NCI-H2196 (cell line): ENCODE measurements at regions not wholly inside any gene's neighbourhood (a gene's known extent, or its start where the extent isn't known, plus 50 kb on each side); places are given as distances from the start of the nearest gene placed in this dataset.

Experiments used
- DNase-seq: peaks from one replicate; lab custom pipeline; 2025; ENCODE audit not compliant: unreplicated experiment; lab: John Stamatoyannopoulos, UW

DNA sequence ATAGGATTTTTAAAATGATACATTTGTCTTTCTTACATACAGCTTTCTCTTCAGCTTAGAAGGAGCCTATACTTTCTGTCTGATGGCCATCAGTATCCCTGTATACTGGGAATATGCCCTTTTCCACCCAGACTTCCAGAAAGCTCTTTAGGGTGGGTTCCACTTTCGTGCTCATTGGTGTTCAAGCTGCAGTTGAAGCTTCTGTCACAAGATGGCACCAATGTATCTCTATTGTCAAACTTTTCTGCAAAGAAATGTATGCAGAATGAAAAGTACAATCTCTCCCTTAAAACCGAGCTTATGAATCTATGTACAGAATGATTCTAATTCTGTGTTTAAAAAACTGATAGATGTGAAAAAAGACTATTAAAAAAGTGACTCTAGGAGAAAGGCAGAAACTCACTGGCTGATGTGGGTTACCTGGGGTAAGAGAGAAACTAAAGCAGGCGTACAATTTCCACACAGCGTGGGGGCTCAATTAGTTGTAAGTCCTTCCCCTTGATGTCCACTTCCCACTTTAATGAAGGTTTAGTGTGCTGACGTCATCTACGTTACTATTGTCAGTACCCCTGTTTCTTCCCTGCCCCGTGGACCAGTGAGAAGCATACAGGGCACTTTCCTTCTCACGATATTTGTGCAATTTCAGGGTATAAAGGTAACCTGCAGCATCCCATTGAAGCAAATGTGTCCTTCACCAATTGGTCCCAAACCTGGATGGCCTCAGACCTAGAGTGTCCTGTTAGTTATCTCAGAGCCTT, 57.3 kb upstream of the TCEAL2 start:
- DNase-seq = peak; percentile 22

DNA sequence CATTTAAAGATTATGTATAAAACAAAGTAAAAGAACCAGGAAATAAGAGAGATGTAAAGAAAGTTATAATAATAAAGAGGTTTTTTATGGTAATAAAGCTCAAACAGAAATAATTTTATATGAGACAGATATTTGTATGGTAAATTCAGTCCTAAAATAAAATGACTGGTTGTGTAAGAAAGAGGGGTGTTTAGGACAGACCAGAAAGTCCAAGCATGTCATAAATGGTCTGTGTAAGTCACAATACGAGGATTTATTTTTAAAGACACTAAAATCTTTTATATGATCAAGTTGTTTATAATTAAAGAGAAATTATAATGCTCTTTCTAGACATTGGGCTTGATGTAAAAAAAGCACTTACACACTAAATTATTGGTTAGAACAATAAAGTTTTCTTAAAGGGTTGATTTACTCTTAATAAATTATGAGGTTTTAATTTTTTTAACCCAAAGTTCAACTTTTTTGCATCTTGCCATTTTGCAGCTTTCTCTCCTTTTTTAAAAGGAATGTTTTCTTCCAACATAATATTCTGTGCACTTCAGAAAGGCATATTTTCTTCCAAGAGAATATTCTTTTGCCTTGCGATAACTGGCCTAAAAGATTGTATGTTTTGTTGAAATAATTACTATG, 61.9 kb upstream of the TCEAL2 start:
- DNase-seq = no peak

DNA sequence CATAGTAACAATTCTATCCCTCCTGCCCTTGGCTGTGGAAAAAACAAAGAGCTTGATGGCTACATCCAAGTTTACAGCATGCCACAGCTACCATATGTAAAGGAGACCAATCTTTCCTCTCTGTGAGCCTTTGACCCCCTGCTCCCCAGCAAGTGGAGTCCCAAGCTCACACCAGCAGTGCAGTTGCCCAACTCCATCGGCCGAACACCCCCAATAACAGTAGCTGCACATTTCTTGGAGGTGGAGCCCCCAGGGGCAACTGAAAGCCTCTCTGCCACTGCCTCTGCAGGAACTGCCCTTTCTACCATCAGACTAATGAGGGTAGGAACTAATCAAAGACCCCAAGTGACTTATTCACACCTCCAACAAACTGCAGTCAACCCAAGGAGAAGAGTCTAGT, 81.0 kb upstream of the TCEAL2 start:
- no peak for DNase-seq

DNA sequence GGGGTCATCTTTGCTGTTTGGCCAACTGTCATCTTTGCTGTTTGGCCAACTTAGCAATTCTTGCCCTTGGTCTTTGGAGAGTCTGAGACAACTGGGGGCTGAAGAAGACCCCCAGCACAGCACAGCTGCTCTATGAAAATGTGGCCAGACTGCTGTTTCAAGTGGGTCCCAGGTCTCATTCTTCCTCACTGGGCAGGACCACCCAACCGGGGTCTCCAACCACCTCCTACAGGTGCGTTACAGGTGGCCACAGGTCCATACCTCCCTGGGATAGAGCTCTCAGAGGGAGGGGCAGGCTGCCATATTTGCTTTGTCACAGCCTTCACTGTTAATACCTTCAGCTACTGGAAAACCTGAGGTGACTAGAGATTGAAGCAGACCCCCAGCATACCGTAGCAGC, 82.1 kb upstream of the TCEAL2 start:
- no peak for DNase-seq

DNA sequence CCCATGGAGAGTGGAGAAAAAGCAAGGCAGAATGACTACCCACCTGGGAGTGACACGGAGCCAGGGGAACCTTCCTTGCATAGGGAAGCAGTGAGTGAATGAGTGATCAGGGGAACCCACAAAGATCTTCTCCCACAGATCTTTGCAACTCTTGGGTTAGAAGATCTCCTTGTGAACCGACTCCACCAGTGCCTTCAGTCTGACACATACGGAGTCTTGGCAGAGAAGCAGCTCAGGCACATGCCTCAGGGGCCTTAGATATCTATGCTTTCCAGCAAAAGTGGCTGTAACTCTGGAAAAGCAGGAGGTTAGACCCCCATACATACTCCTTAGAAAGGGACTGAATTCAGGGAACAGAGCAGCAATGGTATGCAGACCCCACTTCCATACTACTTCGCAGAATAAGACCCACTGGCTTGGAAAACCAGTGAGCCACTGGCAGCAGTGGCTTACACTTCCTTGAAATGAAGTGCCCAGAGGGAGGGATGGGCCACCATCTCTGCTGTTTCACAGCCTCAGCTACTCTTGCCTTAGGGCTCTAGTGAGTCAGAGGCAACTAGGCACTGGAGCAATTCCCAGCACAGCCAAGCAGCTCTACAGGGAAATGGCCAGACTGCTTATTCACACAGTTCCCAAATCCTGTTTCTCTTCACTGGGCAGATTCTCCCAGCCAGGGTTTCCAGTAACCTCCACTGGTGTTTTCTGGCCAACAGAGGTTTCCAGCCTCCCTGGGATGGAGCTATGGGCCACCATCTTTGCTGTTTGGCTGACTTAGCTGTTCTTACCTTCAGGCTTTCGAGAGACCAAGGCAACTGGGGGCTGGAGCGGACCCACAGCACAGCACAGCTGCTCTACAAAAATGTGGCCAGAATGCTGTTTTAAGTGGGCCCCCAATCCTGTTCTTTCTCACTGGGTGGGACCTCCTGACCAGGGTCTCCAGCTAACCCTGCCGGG, 82.8 kb upstream of the TCEAL2 start:
- no peak for DNase-seq

DNA sequence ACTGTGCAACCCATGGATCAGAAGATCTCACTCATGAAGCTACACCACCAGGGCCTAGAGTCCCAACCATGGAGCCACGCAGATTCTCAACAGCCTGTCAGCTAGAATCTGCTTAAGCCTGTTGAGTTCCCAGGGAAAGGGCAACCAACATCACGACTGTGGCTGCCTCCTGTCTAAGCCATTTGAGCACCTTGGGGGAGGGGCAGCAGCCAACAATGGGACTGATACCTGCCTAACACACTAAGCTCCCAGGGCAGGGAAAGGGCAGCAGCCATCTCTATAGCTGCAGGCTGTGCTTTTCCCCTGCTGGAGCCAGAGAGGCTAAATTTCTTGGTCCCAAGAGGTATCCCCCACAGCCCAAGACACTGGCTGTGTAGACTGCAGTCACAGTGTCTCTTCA, 96.5 kb upstream of the TCEAL2 start:
- no peak for DNase-seq

DNA sequence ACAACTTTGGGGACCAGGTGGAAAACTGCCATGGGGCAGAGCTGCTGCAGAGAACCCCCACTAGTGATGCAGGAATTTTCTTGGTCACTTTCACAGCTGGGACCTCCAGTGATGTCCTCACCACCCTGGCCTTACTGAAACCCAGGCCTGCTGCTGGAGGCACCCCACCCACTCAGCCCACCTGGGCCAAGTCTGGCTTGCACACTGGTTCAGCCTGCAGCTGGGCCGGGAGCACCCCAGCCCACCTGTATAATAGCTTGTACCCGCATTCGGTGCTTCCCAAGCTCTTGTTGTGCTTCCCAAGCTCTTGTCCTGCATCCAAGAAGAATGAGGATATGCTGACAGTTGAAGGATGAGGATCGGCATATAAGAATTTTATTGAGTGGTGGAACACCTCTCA, 86.4 kb upstream of the ZMAT1 start:
- DNase-seq = no peak

DNA sequence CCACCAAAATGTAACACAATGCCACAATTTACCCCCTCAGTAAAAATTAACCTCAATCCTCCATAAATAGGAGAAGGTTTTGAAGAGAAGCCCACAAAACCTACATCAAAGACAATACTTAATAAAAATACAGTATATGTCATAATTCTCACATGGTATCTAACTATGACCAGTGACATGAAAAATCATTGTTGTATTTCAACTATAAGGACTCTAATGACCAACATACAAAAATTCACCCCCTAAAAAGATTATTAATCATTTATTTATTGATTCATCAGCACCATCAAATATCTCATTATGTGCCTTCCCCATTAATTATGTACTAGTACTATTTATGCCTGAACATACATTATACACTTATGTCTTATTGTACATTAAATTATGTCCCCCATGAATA, 77.1 kb upstream of the ZMAT1 start:
- no peak for DNase-seq

DNA sequence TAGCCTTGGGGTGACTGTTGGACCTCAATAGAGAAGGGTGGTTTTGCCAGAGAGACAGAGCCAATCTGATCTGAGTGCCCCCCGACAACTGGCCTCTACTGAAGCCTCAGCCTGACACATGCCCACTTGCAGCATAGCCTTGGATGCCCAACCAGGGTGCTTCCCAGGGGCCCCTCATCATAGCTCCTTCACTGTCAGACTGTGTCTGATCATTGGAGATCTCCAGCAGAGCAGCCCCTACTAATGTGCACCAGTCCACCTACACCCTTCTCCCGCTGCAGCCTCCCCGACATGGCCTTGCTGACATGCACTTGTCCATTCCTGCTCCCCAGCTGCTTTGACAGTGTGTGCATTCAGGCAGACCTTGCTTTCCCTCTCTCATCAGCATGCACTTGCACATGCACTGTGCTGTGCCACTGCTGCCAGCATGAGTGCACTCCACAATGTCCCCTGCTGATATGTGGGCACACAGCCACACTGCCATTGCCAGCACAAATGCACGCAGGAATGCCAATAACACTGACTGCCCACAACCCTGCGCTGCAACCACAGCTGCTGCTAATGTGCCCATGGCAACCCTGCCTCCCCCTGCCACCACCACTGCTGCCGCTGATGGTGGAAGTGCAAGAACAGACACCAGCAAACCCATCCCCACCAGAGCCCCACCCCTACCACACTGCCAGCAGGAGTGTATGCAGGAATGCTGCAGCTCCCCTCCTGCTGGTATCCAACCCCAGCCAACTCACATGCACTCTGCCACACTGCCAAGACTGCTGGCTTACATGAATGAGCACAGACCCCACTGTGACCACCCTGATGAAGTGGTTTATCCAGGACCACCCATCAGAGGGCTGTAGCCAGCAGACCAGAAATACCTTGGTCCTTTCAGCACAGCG, 68.1 kb upstream of the ZMAT1 start:
- DNase-seq = no peak

DNA sequence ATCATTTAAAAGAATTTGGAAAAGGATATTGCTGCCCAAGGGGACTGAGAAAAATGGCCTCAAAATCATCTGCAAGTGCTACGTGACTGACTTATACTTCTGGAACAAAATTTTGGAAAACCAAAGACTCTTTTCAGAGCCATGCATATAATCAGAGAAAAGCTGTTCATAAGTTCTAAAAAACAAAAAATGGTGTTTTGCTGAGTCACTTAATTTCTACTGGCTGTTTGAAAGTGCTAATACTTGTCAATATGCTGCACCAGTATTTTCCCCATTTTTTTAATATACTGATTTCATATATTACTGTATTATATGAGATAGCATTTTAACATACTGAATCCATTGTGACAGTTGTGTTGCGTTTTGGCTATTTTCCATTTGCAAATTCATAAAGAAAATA, 61.5 kb upstream of the ZMAT1 start:
- no peak for DNase-seq

DNA sequence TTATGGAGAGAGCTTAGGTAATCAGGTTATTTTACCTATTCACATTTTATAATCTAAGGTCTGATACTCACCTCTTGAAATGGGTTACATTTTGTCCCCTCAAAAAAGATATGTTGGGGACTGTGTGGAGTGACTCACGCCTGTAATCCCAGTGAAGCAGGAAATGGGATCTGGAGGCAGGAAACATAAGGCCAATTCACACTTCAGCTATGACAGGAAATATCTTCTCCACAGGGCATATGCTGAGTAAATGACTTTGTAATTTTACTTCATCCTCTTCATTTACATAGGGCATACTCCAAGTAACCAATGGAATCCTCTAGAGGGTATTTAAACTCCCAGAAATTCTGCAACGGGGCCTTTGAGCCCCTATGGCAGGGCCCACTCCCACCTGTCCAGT, 54.8 kb upstream of the ZMAT1 start:
- DNase-seq = no peak
